MM.1S (cell line): ENCODE measurements at regions not wholly inside any gene's neighbourhood (a gene's known extent, or its start where the extent isn't known, plus 50 kb on each side); places are given as distances from the start of the nearest gene placed in this dataset.

Source experiments
- DNase-seq: peaks from one replicate; pipeline ENCODE4 v3.0.0-alpha.2; 2015
- H2AFZ ChIP-seq: fragments of 300-600 bp; sonication (generic); 2 replicates; pipeline ENCODE4 v1.6.0; 2016; ENCODE audit warnings: antibody characterized with exemption, low read length
- H3F3A ChIP-seq: fragments of 300-600 bp; sonication (generic); 2 replicates; pipeline ENCODE4 v1.6.1; 2016; ENCODE audit warnings: mild to moderate bottlenecking, antibody characterized with exemption, low read length, moderate library complexity, mixed read lengths; ENCODE audit not compliant: insufficient read depth
- H3K27ac ChIP-seq: fragments of 300-600 bp; sonication (generic); 2 replicates; pipeline ENCODE4 v1.5.1; 2016; ENCODE audit warnings: mild to moderate bottlenecking, low read length
- H3K27me3 ChIP-seq: fragments of 300-600 bp; sonication (generic); replicated peaks from 2 replicates; pipeline ENCODE4 v1.6.0; 2016; ENCODE audit warnings: low read length; ENCODE audit not compliant: insufficient read depth
- H3K36me3 ChIP-seq: fragments of 300-600 bp; sonication (generic); replicated peaks from 2 replicates; pipeline ENCODE4 v1.6.1; 2016; ENCODE audit warnings: mild to moderate bottlenecking, low read length, mixed read lengths; ENCODE audit not compliant: insufficient read depth
- H3K4me1 ChIP-seq: fragments of 300-600 bp; sonication (generic); 2 replicates; pipeline ENCODE4 v1.6.1; 2016; ENCODE audit warnings: low read length, mixed read lengths
- H3K4me2 ChIP-seq: fragments of 300-600 bp; sonication (generic); 2 replicates; pipeline ENCODE4 v1.6.0; 2016; ENCODE audit warnings: low read depth, low read length
- H3K4me3 ChIP-seq: fragments of 300-600 bp; sonication (generic); 2 replicates; pipeline ENCODE4 v1.5.1; 2016; ENCODE audit warnings: low read length, mixed read lengths
- H3K79me2 ChIP-seq: fragments of 300-600 bp; sonication (generic); 2 replicates; pipeline ENCODE4 v1.6.1; 2016; ENCODE audit warnings: mixed run types, low read length, mixed read lengths
- H3K9ac ChIP-seq: fragments of 300-600 bp; sonication (generic); 2 replicates; pipeline ENCODE4 v1.6.1; 2016; ENCODE audit warnings: low read length, mixed read lengths
- H3K9me2 ChIP-seq: fragments of 300-600 bp; sonication (generic); replicated peaks from 2 replicates; pipeline ENCODE4 v1.6.1; 2016; ENCODE audit warnings: mild to moderate bottlenecking, low read length, mixed read lengths; ENCODE audit not compliant: insufficient read depth
- H3K9me3 ChIP-seq: fragments of 300-600 bp; sonication (generic); replicated peaks from 2 replicates; pipeline ENCODE4 v1.6.1; 2016; ENCODE audit warnings: mild to moderate bottlenecking, low read length, mixed read lengths; ENCODE audit not compliant: insufficient read depth
- H4K20me1 ChIP-seq: fragments of 300-600 bp; sonication (generic); 2 replicates; pipeline ENCODE4 v1.6.1; 2016; ENCODE audit warnings: mild to moderate bottlenecking, low read length, moderate library complexity, mixed read lengths; ENCODE audit not compliant: insufficient read depth
- CTCF ChIP-seq: fragments of 300-600 bp; sonication (generic); IDR thresholded peaks from 2 replicates; pipeline ENCODE4 v1.5.1; 2016; ENCODE audit warnings: antibody characterized with exemption, low read length, mixed read lengths
- EZH2 ChIP-seq: fragments of 300-600 bp; sonication (generic); optimal IDR thresholded peaks from 2 replicates; pipeline ENCODE3; 2017; ENCODE audit warnings: low read depth, mild to moderate bottlenecking, antibody characterized with exemption, low read length, mixed read lengths
- EZH2phosphoT487 ChIP-seq: fragments of 300-600 bp; sonication (generic); IDR thresholded peaks from 2 replicates; pipeline ENCODE4 v1.6.1; 2018; ENCODE audit warnings: antibody characterized with exemption, low read length

- Histone ChIP-seq H3K79me2 (no peaks in the 10 kb centered on the region), H3K9me3 (no peaks in the 10 kb centered on the region), H2AFZ (no peak overlapping the region), H3K4me1 (no peaks in the 10 kb centered on the region), H3K27ac (no peak overlapping the region), H3K4me2 (no peak overlapping the region), H3K27me3 (no peaks in the 10 kb centered on the region), H3K9ac (no peak overlapping the region), H3F3A (no peaks in the 10 kb centered on the region), H3K9me2 (no peaks in the 10 kb centered on the region), H4K20me1 (no peaks in the 10 kb centered on the region), H3K4me3 (no peak overlapping the region), H3K36me3 (no peaks in the 10 kb centered on the region)
- TF ChIP-seq EZH2: no peak
- no peak for TF ChIP-seq CTCF
- TF ChIP-seq EZH2phosphoT487: no peak
- no peak for DNase-seq
These were observed 135.5 kb downstream of the MMUT start for GRCh38 chr6:49327571-49327970.

- H3F3A ChIP-seq: no peaks in the 10 kb centered on the region
- no peaks in the 10 kb centered on the region for H3K36me3 ChIP-seq
- no peaks in the 10 kb centered on the region for H3K79me2 ChIP-seq
- no peaks in the 10 kb centered on the region for H3K4me1 ChIP-seq
- no peaks in the 10 kb centered on the region for H4K20me1 ChIP-seq
- no peak overlapping the region for H2AFZ ChIP-seq
- no peak overlapping the region for H3K4me2 ChIP-seq
- no peak overlapping the region for H3K27ac ChIP-seq
- no peak overlapping the region for H3K9ac ChIP-seq
- H3K9me2 ChIP-seq: no peaks in the 10 kb centered on the region
- H3K9me3 ChIP-seq: no peaks in the 10 kb centered on the region
- no peaks in the 10 kb centered on the region for H3K27me3 ChIP-seq
- H3K4me3 ChIP-seq: no peak overlapping the region
- no peak for TF ChIP-seq EZH2phosphoT487
- TF ChIP-seq EZH2: no peak
- TF ChIP-seq CTCF: no peak
- DNase-seq: no peak
These were observed 136.0 kb downstream of the MMUT start for GRCh38 chr6:49327005-49327404.

- Histone ChIP-seq H4K20me1 (no peaks in the 10 kb centered on the region), H3K4me3 (no peak overlapping the region), H3K4me2 (no peak overlapping the region), H3K36me3 (no peaks in the 10 kb centered on the region), H3K9ac (no peak overlapping the region), H3K27me3 (no peaks in the 10 kb centered on the region), H3K9me2 (no peaks in the 10 kb centered on the region), H3K79me2 (no peaks in the 10 kb centered on the region), H3K4me1 (no peaks in the 10 kb centered on the region), H2AFZ (no peak overlapping the region), H3F3A (no peaks in the 10 kb centered on the region), H3K27ac (no peak overlapping the region), H3K9me3 (no peaks in the 10 kb centered on the region)
- no peak for TF ChIP-seq EZH2
- no peak for TF ChIP-seq EZH2phosphoT487
- no peak for TF ChIP-seq CTCF
- DNase-seq: no peak
These were observed 136.7 kb downstream of the MMUT start for GRCh38 chr6:49326347-49326746.
